Neuronal stem cell (in vitro differentiated cells): ENCODE measurements at regions not wholly inside any gene's neighbourhood (a gene's known extent, or its start where the extent isn't known, plus 50 kb on each side); places are given as distances from the start of the nearest gene placed in this dataset.

Source experiments
- DNase-seq: peaks from one replicate; pipeline ENCODE4 v3.0.0-alpha.2; 2013; ENCODE audit warnings: low spot score
- H2AFZ ChIP-seq: one replicate; pipeline ENCODE4 v1.6.1; 2013; ENCODE audit warnings: mild to moderate bottlenecking, low read length, inconsistent platforms
- H2AK5ac ChIP-seq: 2 replicates; pipeline ENCODE4 v1.6.1; 2013; ENCODE audit warnings: low read depth, mild to moderate bottlenecking, inconsistent platforms, low read length, moderate library complexity, mixed read lengths
- H2BK120ac ChIP-seq: 2 replicates; pipeline ENCODE4 v1.6.1; 2013; ENCODE audit warnings: low read depth, mild to moderate bottlenecking, inconsistent platforms, low read length, moderate library complexity, mixed read lengths
- H2BK12ac ChIP-seq: one replicate; pipeline ENCODE4 v1.6.1; 2013; ENCODE audit warnings: low read length, inconsistent platforms
- H2BK15ac ChIP-seq: 2 replicates; pipeline ENCODE4 v1.6.1; 2013; ENCODE audit warnings: mild to moderate bottlenecking, low read length, inconsistent platforms, mixed read lengths
- H2BK5ac ChIP-seq: one replicate; pipeline ENCODE4 v1.6.1; 2013; ENCODE audit warnings: inconsistent platforms, mild to moderate bottlenecking, low read length, moderate library complexity
- H3K14ac ChIP-seq: one replicate; pipeline ENCODE4 v1.6.1; 2013; ENCODE audit warnings: low read length, inconsistent platforms
- H3K18ac ChIP-seq: 2 replicates; pipeline ENCODE4 v1.6.1; 2013; ENCODE audit warnings: low read length, inconsistent platforms
- H3K23ac ChIP-seq: 2 replicates; pipeline ENCODE4 v1.6.1; 2013; ENCODE audit warnings: low read depth, mild to moderate bottlenecking, mixed read lengths, low read length, inconsistent platforms; ENCODE audit not compliant: poor library complexity
- H3K27ac ChIP-seq: replicated peaks from 3 replicates; pipeline ENCODE4 v1.5.1; 2013; ENCODE audit warnings: low read length, inconsistent platforms
- H3K27me3 ChIP-seq, 3 experiments: 2 replicates each; pipeline ENCODE4 v1.6.1; 2013; ENCODE audit warnings: low read length in 3 of 3, mild to moderate bottlenecking in 2 of 3, inconsistent platforms in 1 of 3, low read depth in 1 of 3, mixed read lengths in 1 of 3, moderate library complexity in 1 of 3; ENCODE audit not compliant: control insufficient read depth in 3 of 3, insufficient read depth in 3 of 3
- H3K36me3 ChIP-seq, 2 donors: replicated peaks in 1 of 2; 2 replicates each; pipeline ENCODE4 v1.6.1; 2013; ENCODE audit warnings: low read length in 2 of 2; ENCODE audit not compliant: control insufficient read depth in 2 of 2, insufficient read depth in 2 of 2
- H3K4ac ChIP-seq: 2 replicates; pipeline ENCODE4 v1.6.1; 2013; ENCODE audit warnings: inconsistent platforms, mild to moderate bottlenecking, low read length, moderate library complexity
- H3K4me1 ChIP-seq, 2 donors: 1 replicate in 1 of 2; 2 replicates in 1 of 2; pipeline ENCODE4 v1.6.1; 2013; ENCODE audit warnings: low read length in 2 of 2, low read depth in 1 of 2; ENCODE audit not compliant: control insufficient read depth in 2 of 2, insufficient read depth in 1 of 2
- H3K4me2 ChIP-seq: one replicate; pipeline ENCODE4 v1.6.1; 2013; ENCODE audit warnings: mild to moderate bottlenecking, low read length, inconsistent platforms; ENCODE audit not compliant: insufficient read depth, poor library complexity, severe bottlenecking
- H3K4me3 ChIP-seq, 2 donors: 2 replicates each; pipeline ENCODE4 v1.5.1; 2013; ENCODE audit warnings: low read length in 2 of 2, mild to moderate bottlenecking in 2 of 2, inconsistent platforms in 1 of 2, moderate library complexity in 1 of 2
- H3K79me1 ChIP-seq: one replicate; pipeline ENCODE4 v1.6.1; 2013; ENCODE audit warnings: low read depth, mild to moderate bottlenecking, inconsistent platforms, low read length, moderate library complexity
- H3K9ac ChIP-seq: one replicate; pipeline ENCODE4 v1.6.1; 2013; ENCODE audit warnings: mild to moderate bottlenecking, low read depth, low read length, inconsistent platforms; ENCODE audit not compliant: poor library complexity
- H3K9me3 ChIP-seq, 2 donors: replicated peaks in 1 of 2; 2 replicates each; pipeline versions ENCODE3 to v1.6.1; 2013; ENCODE audit warnings: low read length in 2 of 2, mild to moderate bottlenecking in 2 of 2, inconsistent platforms in 1 of 2, low read depth in 1 of 2, mixed read lengths in 1 of 2, moderate library complexity in 1 of 2; ENCODE audit not compliant: control insufficient read depth in 2 of 2, insufficient read depth in 1 of 2
- H4K8ac ChIP-seq: one replicate; pipeline ENCODE4 v1.6.1; 2013; ENCODE audit warnings: low read depth, mild to moderate bottlenecking, inconsistent platforms, low read length, moderate library complexity
- H4K91ac ChIP-seq: one replicate; pipeline ENCODE4 v1.6.1; 2013; ENCODE audit warnings: low read length, low read depth, mild to moderate bottlenecking, inconsistent platforms; ENCODE audit not compliant: poor library complexity
- WGBS, 2 donors: extraction: QIAGEN DNeasy Blood & Tissue Kit; methylation state at CpG; one replicate each; pipeline ENCODE4 v1.1.7; 2013; ENCODE audit warnings: missing lambda C conversion rate in 2 of 2, mixed read lengths in 1 of 2; ENCODE audit not compliant: insufficient read length in 2 of 2, insufficient replicate concordance in 1 of 2; ENCODE audit errors: extremely low coverage in 2 of 2; 5-methylcytosine and 5-hydroxymethylcytosine counted together

DNA sequence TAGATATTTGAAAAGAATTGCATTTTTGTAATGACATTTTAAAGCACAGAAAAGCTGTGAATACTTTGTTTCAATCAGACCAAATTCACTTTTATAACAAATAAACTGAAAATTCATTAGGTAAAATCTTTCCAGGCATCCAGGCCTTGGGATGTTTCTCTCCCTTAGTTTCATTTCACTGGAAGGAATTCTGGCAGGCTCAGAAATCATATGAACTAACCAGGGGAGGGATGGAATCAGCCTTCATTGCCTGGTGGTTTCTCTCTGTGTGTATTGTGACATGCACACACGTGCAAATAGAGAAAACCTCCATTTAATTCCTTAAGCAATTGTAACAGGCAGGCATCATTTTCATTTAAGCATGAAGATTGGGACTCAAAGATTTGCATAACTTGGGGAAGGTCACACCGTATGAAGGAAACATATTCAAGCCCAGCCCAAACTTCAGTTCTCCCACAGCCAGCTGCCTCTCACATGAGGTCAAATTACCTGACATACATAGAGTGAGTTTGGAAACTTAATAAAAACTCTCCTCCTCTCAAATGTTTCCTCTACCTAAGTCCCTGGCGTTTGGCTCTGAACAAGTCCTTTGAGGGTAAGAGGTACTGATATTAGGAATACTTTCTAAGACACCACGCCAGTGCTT is 376.1 kb upstream of the MCTP2 start:
- no peak overlapping the region for H3K14ac ChIP-seq
- no peaks in the 10 kb centered on the region for H3K4me1 ChIP-seq
- no peak overlapping the region for H2BK15ac ChIP-seq
- no CpG with 5 or more reads among the region's 4 CpGs for WGBS, 2 donors
- H2BK120ac ChIP-seq: no peak overlapping the region
- H3K79me1 ChIP-seq: no peaks in the 10 kb centered on the region
- peaks cover 0 to 3% of the 10 kb centered on the region in 2 donors for H3K9me3 ChIP-seq
- no peaks in the 10 kb centered on the region for H3K27me3 ChIP-seq
- DNase-seq: no peak
- H2BK5ac ChIP-seq: no peak overlapping the region
- no peak overlapping the region for H3K9ac ChIP-seq
- no peak overlapping the region for H3K23ac ChIP-seq
- no peak overlapping the region for H2BK12ac ChIP-seq
- H3K18ac ChIP-seq: no peak overlapping the region
- H3K36me3 ChIP-seq: no peaks in the 10 kb centered on the region
- H4K91ac ChIP-seq: no peak overlapping the region
- H3K4me3 ChIP-seq: no peak overlapping the region
- no peak overlapping the region for H3K4me2 ChIP-seq
- H3K4ac ChIP-seq: no peak overlapping the region
- no peak overlapping the region for H2AK5ac ChIP-seq
- no peak overlapping the region for H4K8ac ChIP-seq
- no peak overlapping the region for H3K27ac ChIP-seq
- no peak overlapping the region for H2AFZ ChIP-seq

DNA sequence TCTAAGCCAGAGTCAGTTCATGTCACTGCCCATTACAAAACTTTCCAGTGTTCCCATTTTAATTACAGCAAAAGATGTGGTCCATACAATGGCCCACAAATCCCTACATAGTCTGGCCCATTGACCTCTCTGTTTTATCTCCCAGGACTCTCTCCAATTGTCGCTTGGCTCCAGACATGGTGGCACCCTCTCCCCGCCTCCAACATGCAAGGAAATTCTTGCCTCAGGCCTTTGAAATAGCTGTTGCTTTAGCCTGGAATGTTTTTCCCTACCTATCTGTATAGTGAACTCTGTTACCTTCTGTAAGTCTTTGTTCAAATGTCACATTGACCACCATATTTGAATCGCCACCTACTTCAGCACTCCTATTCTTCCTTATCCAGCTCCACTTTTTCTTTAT is 377.3 kb upstream of the MCTP2 start:
- Histone ChIP-seq H3K9me3 (peaks cover 0 to 3% of the 10 kb centered on the region in 2 donors), H3K4me2 (no peak overlapping the region), H3K36me3 (no peaks in the 10 kb centered on the region), H4K8ac (no peak overlapping the region), H2AK5ac (no peak overlapping the region), H2BK12ac (no peak overlapping the region), H2BK5ac (no peak overlapping the region), H4K91ac (no peak overlapping the region), H3K23ac (no peak overlapping the region), H2AFZ (no peak overlapping the region), H3K9ac (no peak overlapping the region), H3K4me1 (no peaks in the 10 kb centered on the region), H2BK120ac (no peak overlapping the region), H3K79me1 (no peaks in the 10 kb centered on the region), H3K18ac (no peak overlapping the region), H3K4me3 (no peak overlapping the region), H3K4ac (no peak overlapping the region), H3K27ac (no peak overlapping the region), H3K14ac (no peak overlapping the region), H2BK15ac (no peak overlapping the region), H3K27me3 (no peaks in the 10 kb centered on the region)
- DNase-seq: no peak
- WGBS, 2 donors: no CpG with 5 or more reads among the region's 3 CpGs

DNA sequence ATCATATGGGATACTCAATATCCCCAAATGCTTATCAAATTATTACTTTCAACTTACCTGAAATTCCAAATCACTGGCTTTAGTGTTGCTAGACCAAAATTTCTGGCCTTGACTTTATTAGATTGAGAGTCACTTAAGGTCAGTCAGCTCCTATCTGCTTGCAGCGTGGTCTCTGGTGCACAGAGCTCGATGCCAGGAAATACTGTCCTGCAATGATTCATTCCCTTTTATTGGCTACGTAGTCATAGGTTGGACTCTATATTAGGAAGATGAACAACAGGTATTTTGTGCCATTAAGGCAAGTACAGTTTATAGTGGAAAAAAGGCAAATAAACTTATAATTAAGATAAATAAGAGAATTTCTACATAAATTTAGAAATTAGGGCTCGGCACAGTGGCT is 378.6 kb upstream of the MCTP2 start:
- Histone ChIP-seq H2AFZ (no peak overlapping the region), H2BK120ac (no peak overlapping the region), H3K4me2 (no peak overlapping the region), H4K8ac (no peak overlapping the region), H3K14ac (no peak overlapping the region), H3K4me3 (no peak overlapping the region), H3K9me3 (peaks cover 0 to 3% of the 10 kb centered on the region in 2 donors), H3K18ac (no peak overlapping the region), H3K36me3 (no peaks in the 10 kb centered on the region), H3K4me1 (no peaks in the 10 kb centered on the region), H3K9ac (no peak overlapping the region), H3K79me1 (no peaks in the 10 kb centered on the region), H3K27ac (no peak overlapping the region), H4K91ac (no peak overlapping the region), H3K23ac (no peak overlapping the region), H2BK12ac (no peak overlapping the region), H3K27me3 (no peaks in the 10 kb centered on the region), H2AK5ac (no peak overlapping the region), H2BK15ac (no peak overlapping the region), H2BK5ac (no peak overlapping the region), H3K4ac (no peak overlapping the region)
- DNase-seq: no peak
- no CpG with 5 or more reads among the region's 4 CpGs for WGBS, 2 donors

GRCh38 chr15:93848490-93848889 is 382.9 kb upstream of the MCTP2 start:
- Histone ChIP-seq H2AK5ac (no peak overlapping the region), H2BK12ac (no peak overlapping the region), H2AFZ (no peak overlapping the region), H3K9me3 (no peaks in the 10 kb centered on the region), H2BK5ac (no peak overlapping the region), H3K27ac (no peak overlapping the region), H3K9ac (no peak overlapping the region), H3K4me1 (no peaks in the 10 kb centered on the region), H3K36me3 (no peaks in the 10 kb centered on the region), H3K18ac (no peak overlapping the region), H3K79me1 (no peaks in the 10 kb centered on the region), H3K4me3 (no peak overlapping the region), H2BK120ac (no peak overlapping the region), H2BK15ac (no peak overlapping the region), H3K27me3 (no peaks in the 10 kb centered on the region), H3K4ac (no peak overlapping the region), H3K4me2 (no peak overlapping the region), H3K23ac (no peak overlapping the region), H4K8ac (no peak overlapping the region), H3K14ac (no peak overlapping the region), H4K91ac (no peak overlapping the region)
- no peak for DNase-seq
- no CpG with 5 or more reads among the region's 1 CpG for WGBS, 2 donors
